ENCODE measurements at regions not wholly inside any gene's neighbourhood (a gene's known extent, or its start where the extent isn't known, plus 50 kb on each side); places are given as distances from the start of the nearest gene placed in this dataset.

GRCh38 chr21:16587141-16587581, 857.4 kb downstream of the USP25 start:
- no peak for TF ChIP-seq CTCF (IDR thresholded peaks at IDR 0.05; ENCODE audit: borderline replicate concordance, insufficient read depth, low read depth, low read length)
- H3K4me3 ChIP-seq (ENCODE audit: low read depth, low read length), result no peak overlapping the region

DNA sequence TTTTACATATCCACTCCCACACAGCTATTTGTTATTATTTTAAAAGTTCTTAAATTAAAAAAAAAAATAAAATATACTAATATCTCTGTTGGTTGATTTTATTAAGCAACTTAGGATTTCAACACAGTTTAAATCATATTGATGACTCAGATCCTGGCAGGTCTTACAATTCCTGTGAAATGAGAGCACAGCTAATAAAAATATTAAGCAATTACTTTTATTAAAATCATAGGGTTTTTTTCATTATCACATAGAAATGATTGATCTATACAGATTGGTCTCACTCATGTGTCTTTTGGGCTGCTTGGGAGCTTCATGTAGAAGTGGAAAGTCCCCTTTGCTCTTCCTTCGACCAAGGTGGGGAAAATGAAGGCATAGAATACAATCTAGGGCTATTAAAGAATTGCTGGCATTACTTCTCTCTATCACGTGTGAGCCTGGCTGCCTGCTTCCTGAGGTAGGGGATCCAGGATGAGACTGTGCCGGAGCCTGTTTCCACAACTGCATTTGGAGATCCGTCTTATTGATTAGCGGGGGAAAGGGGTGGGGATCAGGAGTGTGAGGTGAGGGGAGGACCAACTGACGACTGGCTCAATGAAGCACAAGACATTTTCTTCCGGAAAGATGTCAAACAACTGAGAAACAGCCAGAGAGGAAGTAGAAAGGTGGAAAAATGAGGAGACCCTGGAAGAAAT, 858.0 kb downstream of the USP25 start:
- TF ChIP-seq CTCF (IDR thresholded peaks at IDR 0.05; ENCODE audit: borderline replicate concordance, insufficient read depth, low read depth, low read length), result no peak
- no peak overlapping the region for H3K4me3 ChIP-seq (ENCODE audit: low read depth, low read length)

DNA sequence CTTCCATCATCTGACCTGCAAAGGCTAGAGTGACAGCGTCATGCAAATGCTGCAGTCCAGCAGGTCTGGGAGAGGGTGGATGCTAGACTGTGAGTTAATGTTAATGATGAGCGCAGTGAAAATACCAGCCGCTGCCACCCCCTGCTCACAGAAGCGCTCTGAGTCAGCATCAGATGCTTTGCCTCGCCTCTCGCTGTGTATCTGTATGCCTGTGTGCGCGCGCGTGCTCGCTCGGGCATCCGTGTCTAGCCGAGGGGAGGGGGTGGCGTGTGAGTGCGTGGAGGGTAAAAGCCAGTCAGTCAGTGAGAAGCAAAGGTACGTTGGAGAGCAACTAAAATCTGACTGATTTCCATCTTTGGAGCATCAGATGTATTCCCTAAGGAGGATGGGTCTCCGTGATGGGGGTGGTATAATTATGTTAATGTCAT, 858.7 kb downstream of the USP25 start:
- no peak for TF ChIP-seq CTCF (IDR thresholded peaks at IDR 0.05; ENCODE audit: borderline replicate concordance, insufficient read depth, low read depth, low read length)
- H3K4me3 ChIP-seq (ENCODE audit: low read depth, low read length), result no peak overlapping the region

GRCh38 chr21:16589006-16589898, 859.5 kb downstream of the USP25 start:
- H3K4me3 ChIP-seq (ENCODE audit: low read depth, low read length), result no peak overlapping the region

GRCh38 chr21:16590186-16590585, 860.4 kb downstream of the USP25 start:
- no peak for TF ChIP-seq CTCF (IDR thresholded peaks at IDR 0.05; ENCODE audit: borderline replicate concordance, insufficient read depth, low read depth, low read length)
- H3K4me3 ChIP-seq (ENCODE audit: low read depth, low read length), result no peak overlapping the region

More at GRCh38 chr21:16589006-16589898, 859.5 kb downstream of the USP25 start:
- TF ChIP-seq CTCF (IDR thresholded peaks at IDR 0.05; ENCODE audit: borderline replicate concordance, insufficient read depth, low read depth, low read length), result no peak

- no peak for TF ChIP-seq CTCF (IDR thresholded peaks at IDR 0.05; ENCODE audit: borderline replicate concordance, insufficient read depth, low read depth, low read length)
- H3K4me3 ChIP-seq (ENCODE audit: low read depth, low read length), result no peak overlapping the region
These were observed 861.0 kb downstream of the USP25 start for GRCh38 chr21:16590641-16591292.
